GM19463 (cell line): ENCODE measurements at regions not wholly inside any gene's neighbourhood (a gene's known extent, or its start where the extent isn't known, plus 50 kb on each side); places are given as distances from the start of the nearest gene placed in this dataset.
"Not testable (repeated sequence)": the region's sequence is repeated elsewhere in the genome, so short reads cannot be mapped to it uniquely, and the experiment has no call there.

Source experiments
- ATAC-seq: cut with Tn5 transposase; IDR thresholded peaks from one replicate; pipeline ENCODE4 v1.9.1; 2021; ENCODE audit warnings: mild to moderate bottlenecking, moderate library complexity; ENCODE audit not compliant: unreplicated experiment

DNA sequence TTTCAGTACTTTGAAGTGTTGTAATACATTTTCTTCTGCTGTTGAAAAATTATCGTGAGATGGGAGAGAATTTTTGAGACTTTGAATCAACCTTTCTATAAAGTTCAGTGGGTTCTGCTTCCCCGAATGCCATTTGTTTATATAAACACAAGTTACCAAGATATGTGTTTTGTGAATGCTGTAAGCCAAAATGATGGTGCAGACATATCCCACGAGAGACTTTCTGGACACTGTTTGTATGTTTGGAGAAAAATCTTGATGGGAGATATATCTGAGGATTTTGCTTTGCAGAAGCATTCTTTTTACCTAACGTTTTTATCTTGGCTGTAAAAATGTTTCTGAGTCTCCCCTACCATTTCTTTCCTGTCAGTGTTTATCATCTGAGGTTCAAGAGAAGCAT, 526.6 kb upstream of the ZNF717 start:
- ATAC-seq: no peak

GRCh38 chr3:76315906-76316305, 530.6 kb upstream of the ZNF717 start:
- not testable (repeated sequence) for ATAC-seq

DNA sequence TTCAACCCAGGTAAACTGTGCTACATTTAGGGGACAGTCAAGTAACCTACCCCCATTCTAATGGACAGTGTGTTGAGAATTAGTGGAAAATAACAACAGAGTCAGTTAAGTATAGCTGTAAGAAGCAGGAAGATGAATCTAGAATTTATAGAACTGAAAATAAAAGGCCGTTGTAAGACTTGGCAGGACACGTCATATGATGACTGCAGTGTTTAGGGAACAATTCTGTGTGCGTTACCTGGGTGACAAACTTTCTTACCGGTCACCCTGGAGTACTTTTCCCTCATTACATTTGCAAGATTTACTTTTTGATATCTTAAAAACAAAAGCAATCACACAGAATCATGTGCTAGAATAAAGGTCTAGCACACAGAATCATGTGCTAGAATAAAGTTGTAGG, 536.3 kb upstream of the ZNF717 start:
- ATAC-seq: no peak

DNA sequence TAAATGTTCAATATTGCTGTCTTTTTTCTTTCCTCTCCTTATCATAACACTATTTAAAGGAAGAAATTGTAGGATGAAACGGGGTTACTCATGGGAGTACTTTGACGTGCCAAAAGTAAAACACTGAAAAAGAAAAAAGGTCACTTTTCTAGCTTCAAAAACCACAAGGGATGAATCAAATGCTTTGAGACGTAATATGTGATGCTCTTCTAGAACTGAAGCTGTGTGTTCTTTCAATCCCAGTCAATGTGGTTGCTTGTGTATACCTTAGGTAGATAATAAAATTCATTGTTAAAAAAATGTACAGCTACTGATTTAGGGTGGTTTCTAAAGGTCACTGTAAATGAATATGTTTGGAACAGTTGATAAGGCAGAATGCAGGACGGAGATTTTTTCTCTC, 538.8 kb upstream of the ZNF717 start:
- no peak for ATAC-seq

- no peak for ATAC-seq
Observed at GRCh38 chr3:76345878-76346277, 560.5 kb upstream of the ZNF717 start.

DNA sequence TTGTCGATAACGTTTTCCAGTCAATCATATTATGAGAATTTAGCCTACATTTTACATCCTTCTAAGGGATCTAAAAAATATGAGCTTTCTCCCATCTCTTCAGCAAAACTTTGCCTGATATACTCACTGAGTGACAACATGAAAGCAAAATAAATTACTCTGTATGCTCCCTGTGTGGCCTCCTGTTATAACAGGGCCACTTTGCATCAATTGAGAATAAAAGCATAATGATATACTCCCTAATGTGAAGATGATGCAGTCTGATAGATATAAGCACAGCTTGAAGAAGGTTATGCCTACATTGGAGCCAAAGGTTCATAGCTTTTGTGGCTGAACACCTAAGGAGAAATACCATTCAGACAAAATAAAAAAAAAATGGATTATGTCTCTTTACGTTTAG, 561.3 kb upstream of the ZNF717 start:
- ATAC-seq: no peak

GRCh38 chr3:76349715-76350480, 564.5 kb upstream of the ZNF717 start:
- ATAC-seq: no peak

DNA sequence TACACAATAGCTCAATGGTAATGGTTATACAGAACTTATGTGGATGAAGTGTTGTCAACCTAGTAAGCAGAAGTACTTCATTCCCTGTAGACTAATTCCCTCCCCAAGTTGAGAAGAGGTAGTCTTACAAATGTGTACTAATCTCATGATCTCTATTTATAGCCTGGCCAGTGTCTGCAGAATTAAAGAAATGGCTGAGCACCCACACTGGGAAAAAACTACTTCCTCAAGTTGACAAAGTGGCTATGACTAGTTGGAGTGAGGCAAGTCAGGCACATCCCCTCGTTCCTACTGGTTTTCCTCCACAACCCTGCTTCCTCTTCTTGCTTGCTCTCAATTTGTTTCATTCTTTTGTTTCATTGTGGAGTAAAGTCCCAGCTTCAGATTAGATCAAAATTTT, 566.7 kb upstream of the ZNF717 start:
- no peak for ATAC-seq

GRCh38 chr3:76352511-76353284, 567.3 kb upstream of the ZNF717 start:
- ATAC-seq: no peak

DNA sequence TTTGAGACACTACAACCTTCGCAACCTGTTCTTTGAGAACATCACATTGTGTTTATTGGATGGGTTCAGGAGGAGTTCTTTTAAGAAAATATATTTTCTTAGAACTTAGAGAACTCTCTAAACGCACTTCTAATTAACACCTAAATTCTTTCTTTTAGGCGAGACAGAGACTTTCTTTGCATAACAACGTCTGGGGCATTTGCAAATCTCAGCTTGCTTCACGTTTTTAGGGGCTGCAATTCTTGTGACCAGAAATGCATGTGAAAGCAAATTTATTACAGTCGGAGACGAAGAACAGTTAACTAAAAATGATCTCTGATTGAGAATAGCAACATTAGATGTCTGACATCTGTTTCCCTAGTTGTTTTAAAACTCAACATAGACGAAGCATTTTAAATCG, 568.3 kb upstream of the ZNF717 start:
- ATAC-seq: no peak

GRCh38 chr3:76361010-76361409, 575.7 kb upstream of the ZNF717 start:
- no peak for ATAC-seq

GRCh38 chr3:76362643-76363042, 577.3 kb upstream of the ZNF717 start:
- ATAC-seq: no peak

GRCh38 chr3:76365275-76365674, 579.9 kb upstream of the ZNF717 start:
- no peak for ATAC-seq

DNA sequence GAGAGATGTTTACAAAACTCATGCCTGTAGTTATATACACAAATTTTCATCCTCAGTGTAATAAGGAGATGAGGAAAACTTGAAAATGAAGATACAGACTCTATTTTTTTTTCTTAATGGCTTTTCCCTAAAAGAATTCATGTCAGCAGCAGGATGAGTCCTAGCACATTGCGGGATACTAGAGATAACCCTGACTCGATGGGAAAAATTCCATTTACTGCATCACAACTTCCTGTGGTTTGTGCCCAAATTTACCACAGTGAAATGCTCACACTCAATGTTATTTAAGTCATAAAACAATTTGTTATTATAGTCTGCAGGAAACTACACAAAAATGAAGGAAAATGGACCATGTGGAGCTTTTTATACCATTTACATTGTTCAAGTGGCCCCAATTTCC, 581.9 kb upstream of the ZNF717 start:
- no peak for ATAC-seq

- peak; percentile 58 for ATAC-seq
Observed at GRCh38 chr3:76369170-76369569, 583.8 kb upstream of the ZNF717 start.

DNA sequence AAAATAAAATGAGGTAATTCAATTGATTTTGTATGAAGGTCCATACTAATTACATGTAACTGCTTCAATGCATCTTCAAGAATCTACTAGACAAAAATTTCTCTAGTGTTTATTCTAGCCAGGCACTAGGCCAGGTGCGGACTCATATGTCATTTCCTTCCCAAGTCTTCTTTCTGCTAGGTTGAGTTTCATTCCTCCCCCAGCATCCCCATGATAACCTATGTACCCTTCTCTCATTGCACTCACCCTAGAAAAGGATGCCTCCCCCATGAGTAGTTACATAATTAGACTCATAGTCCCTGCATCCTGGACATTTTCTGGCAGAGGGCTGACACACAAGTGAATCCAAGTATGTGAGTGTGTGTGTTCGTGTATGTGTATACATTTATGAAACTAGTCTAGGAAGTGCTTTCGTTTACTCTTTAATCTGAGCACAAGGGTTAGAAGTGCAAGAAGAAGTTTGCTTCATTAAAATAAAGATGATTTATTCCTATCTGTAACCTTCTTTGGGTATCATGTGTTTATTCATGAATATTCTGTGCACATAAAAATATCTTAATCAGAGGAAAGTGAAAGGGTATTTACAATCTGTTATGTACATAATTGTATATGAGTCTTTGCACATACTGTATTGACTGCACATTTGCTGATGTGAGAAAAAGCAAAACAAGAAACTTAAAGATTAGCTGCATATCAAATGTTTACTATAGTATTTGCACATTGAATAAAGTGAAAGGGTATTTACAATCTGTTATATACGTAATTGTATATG, 585.6 kb upstream of the ZNF717 start:
- ATAC-seq: no peak

DNA sequence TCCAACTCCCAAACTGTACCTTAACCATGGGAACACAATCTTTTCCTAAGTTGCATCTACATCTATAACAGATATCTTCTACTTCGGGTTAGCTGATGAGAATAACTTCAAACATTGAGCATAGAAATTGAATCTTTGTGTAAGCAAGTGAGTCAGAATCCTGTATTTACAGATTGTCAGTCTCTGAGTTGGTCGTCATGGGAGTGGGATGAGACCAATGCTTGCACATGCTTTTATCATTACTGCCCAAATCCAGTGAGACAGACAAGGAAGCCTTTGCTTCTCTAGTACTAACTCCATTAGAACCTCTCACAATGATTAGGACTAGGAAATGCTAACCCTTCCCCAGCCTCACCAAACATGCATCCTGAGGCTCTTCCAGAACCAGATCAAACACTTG, 587.1 kb upstream of the ZNF717 start:
- ATAC-seq: no peak

GRCh38 chr3:76377074-76377473, 591.7 kb upstream of the ZNF717 start:
- no peak for ATAC-seq

- ATAC-seq: no peak
Observed at GRCh38 chr3:76378789-76379188, 593.4 kb upstream of the ZNF717 start.

- ATAC-seq: no peak
Observed at GRCh38 chr3:76383781-76384180, 598.4 kb upstream of the ZNF717 start.

DNA sequence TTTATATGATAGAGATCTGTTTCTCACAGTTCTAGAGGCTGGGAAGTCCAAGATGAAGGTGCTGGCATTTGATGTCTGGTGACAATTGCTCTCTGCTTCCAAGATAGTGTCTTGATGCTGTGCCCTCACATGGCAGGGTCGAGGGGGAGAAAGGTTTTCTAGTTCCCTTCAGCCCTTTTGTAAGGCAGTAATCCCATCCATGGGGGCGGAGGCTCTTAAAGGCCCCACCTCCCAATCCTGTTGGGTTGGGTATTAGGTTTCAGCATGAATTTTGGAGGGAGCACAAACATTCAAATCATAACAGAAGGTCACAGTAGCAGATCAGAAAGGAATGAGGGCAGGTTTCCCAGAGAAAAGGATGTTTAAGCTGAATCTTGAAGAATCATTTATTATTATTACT, 601.7 kb upstream of the ZNF717 start:
- ATAC-seq: no peak

DNA sequence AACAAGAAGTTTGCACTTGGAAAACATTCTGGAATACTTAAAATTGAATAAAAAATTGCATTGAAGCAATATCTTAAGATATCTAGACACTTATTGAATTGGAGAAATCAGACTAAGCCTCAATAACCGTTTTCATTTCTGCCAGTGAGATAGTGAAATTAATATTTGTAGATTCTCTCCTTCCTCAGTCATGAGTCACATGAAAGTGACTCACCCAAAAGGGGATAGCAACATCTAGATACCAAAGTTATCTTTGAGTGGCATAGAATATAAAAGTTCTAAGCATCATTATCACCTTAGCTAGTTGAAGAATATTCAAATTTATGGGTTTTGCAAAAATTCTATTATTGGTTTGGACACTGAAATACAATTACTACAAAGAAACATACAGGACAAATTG, 614.8 kb upstream of the ZNF717 start:
- ATAC-seq: no peak
